HG03354 (cell line): ENCODE measurements at regions not wholly inside any gene's neighbourhood (a gene's known extent, or its start where the extent isn't known, plus 50 kb on each side); places are given as distances from the start of the nearest gene placed in this dataset.
"Not testable (repeated sequence)": the region's sequence is repeated elsewhere in the genome, so short reads cannot be mapped to it uniquely, and the experiment has no call there.

Experiments used
- ATAC-seq: cut with Tn5 transposase; IDR thresholded peaks from one replicate; pipeline ENCODE4 v1.9.1; 2021; ENCODE audit warnings: mild to moderate bottlenecking; ENCODE audit not compliant: unreplicated experiment, poor library complexity, severe bottlenecking

- no peak for ATAC-seq
Observed at GRCh38 chr11:109957601-109958000, 135.6 kb upstream of the ZC3H12C start.

DNA sequence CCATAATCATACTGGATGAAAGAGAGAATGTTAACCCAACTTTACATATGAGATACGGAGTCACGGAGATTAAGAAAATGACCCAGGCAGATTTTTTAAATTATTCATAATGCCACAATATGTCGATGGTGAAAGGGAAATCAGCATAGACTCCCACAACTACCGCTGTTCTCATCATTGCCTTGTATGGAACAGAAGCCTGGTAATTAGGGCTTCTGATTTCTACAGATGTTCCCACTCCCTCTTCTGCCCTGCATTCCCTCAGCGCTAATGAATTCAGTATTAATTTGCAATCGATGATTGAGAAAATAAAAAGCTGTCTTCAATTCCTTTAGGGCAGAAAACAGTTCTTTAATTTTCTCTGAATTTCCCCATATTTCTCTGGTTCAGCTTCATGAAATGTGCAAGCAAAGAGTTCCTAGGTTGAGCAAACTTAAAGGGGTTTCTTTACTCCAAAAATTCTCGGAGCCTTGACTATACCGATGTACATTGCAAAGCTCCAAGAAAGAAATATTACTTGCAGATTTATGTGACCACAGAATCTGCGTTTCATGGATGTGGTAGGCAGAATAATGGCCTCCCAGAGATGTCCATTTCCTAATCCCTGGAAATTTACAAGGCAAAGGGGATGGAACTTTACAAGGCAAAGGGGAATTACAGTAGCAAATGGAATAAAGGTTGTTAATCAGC lies 134.9 kb upstream of the ZC3H12C start:
- ATAC-seq: no peak

DNA sequence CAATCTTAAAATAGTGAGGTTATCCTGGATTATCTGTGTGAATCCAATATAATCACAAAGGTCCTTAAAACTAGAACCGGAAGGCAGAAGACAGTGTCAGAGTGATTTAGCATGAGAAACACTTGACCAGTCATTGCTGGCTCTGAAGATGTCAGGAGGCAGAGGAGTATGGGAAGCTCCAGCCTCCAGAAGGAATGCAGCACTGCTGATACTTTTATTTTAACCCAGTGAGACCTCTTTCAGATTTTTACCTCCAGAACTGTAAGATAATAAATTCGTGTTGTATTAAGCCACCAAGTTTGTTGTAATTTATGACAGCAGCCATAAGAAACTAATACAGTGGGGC lies 134.4 kb upstream of the ZC3H12C start:
- no peak for ATAC-seq

GRCh38 chr11:109960831-109961230 lies 132.4 kb upstream of the ZC3H12C start:
- no peak for ATAC-seq

DNA sequence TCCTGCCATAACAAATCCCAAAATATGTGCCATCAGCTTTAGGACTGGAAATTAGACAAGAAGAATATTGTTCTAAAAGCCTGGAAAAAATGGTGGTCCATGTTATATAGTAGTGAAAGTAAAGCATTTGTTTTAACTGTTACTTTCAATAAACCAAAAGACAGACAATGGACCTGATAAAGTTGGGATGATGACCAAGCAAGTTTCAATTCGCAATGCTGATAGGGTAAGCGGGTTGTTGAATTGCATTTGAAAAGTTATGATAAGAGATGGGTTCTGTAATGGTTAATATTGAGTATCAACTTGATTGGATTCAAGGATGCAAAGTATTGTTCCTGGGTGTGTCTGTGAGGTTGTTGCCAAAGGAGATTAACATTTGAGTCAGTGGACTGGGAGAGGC lies 131.9 kb upstream of the ZC3H12C start:
- no peak for ATAC-seq

DNA sequence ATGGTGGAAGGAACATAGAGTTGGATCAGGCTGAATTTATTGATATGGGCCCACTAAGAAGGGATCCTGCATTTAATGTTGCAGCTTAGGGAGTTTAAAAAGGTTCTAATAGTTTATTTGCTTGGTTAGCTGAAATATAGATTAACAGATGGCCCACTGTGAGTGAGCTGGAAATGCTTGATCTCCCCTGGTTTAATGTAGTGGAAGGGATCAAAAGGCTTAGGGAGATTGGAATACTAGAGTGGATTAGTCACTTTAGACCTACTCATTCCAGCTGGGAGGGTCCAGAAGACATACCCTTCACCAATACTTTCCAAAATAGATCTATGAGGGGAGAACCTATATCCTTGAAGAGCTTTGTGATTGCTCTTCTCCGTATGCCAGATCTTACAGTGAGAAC lies 130.1 kb upstream of the ZC3H12C start:
- ATAC-seq: no peak

GRCh38 chr11:109964487-109964886 lies 128.7 kb upstream of the ZC3H12C start:
- ATAC-seq: no peak

- ATAC-seq: not testable (repeated sequence)
Observed at GRCh38 chr11:109965445-109965844, 127.7 kb upstream of the ZC3H12C start.

- peak; percentile 34 for ATAC-seq
Observed at GRCh38 chr11:109965926-109966325, 127.3 kb upstream of the ZC3H12C start.

GRCh38 chr11:109967136-109967535 lies 126.1 kb upstream of the ZC3H12C start:
- ATAC-seq: not testable (repeated sequence)

DNA sequence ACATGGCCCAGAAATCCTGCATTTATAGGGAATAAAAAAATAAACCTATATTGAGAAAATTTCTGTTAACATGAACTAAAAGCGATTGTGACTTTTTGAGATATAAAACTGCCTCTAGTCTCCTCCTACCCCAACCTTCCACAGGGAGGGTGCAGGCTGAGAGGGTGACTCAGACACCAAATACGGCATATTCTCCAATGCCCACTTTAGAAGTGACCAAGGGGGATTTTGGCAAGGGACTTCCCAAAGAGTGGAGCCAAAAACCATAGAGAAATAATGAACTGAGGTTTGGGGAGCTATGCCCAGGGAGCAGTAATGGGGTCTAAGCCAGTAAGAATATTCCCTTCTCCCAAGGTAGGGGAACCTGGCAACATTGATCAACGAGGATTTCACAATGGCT lies 124.9 kb upstream of the ZC3H12C start:
- ATAC-seq: no peak

DNA sequence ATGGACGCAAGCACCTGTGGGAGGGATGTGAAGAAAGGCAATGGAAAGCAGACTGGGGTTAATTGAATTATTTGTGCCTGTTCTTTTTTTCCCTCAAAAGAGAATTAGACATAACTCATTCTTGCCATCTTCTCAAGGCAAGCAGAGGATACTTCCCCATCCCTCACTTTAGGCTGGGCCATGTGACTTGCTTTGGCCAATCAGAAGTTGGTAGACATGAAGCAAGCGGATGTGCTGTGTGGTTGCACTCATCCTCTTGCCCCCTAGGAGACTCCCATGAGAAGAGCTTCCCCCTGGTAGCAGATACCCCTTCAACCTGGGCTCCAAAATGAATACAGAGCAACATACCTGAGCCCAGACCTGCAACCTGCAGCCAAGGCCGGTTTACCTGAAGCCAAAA lies 124.4 kb upstream of the ZC3H12C start:
- no peak for ATAC-seq

DNA sequence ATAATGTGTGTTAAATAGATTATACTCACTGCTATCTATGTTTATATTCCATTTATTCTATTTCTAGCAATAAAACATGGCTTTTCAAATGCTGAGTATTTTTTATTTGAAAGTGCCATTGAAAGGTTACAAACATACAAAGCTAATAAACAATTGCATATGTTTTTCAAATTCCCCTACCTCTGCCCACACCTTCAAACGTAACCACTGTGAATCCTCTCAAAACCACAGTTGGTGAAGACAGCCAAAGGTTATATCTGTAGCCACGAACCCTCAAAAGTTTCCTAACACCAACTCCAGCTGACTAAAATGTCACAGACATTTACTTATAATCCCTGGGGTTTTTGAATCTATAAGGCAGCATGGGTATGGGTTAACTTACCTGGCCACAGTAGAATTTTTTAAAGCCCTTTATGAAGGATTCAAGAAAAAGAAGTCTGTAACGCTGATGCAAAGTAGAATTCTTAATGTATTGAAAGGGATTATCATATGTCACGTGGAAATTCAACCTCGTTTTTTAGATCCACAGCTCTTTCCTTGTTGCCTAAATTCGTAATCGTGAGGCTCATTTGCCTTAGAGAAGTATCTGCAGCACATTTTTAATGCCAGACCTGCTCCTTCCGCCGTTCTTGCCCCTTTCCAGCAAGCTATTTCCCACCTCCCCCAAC lies 122.5 kb upstream of the ZC3H12C start:
- peak; percentile 64 for ATAC-seq

DNA sequence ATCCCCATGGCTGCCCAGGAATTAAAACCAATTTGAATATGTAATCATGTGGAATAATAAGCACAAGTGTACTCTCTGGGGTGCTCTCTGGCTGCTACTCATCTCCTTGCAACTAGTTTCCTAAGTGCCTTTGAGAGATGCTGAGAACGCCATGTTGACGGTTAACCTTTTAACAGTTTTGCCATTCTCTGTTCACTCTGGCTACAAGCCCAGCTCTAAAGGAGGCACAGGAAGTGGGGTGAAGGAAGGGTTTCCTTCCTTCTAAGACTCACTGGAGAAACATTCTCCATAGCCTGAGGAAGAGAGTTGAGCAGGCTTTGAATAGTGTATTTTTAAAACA lies 122.0 kb upstream of the ZC3H12C start:
- ATAC-seq: no peak

DNA sequence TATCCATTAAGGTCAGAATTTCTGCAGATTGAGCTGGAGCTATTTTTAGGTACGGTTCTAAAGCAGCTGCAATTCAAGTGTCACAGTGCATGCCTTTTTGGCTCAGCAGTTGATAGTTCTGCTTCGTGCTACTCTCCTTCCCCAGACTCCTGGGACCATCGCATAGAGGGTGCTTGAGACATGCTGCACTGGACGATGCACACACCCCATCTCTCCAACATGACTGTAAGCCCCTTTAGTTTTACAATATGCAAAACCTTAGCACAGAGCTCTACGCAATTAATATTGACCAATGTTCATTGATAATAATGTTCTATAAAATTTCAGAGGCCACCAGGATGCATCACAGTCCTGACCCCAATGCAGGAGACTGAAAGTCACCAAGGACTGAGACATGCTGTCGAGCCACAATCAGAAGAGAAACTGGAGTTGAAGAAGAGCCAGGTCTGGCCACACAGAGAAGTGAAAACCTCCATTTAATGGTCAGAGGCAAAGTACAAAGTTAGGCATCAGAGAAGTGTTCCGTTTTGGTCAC lies 120.9 kb upstream of the ZC3H12C start:
- peak; percentile 74 for ATAC-seq

DNA sequence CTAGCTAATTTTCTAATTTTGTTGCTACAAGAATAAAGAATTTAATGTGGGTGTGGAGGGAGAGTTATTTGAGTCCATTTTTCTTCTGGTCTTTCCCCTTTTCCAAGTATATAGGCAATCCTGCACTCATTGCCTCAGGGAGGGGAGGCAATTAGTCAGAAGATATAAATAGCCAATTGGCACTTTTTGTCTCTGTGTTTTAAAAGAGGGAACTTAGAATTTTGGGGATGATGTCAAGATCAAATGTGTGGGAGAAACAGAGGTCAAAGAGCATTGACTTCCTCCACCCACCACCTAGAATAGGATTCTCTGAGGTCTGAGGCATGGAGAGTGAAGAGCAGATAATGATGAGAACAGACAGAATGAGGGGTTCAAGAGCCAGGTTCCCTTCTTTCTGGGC lies 120.3 kb upstream of the ZC3H12C start:
- no peak for ATAC-seq

- ATAC-seq: no peak
Observed at GRCh38 chr11:109973486-109973885, 119.7 kb upstream of the ZC3H12C start.

GRCh38 chr11:109974523-109974922 lies 118.7 kb upstream of the ZC3H12C start:
- no peak for ATAC-seq

- no peak for ATAC-seq
Observed at GRCh38 chr11:109978895-109979294, 114.3 kb upstream of the ZC3H12C start.

- ATAC-seq: no peak
Observed at GRCh38 chr11:109981031-109981636, 112.1 kb upstream of the ZC3H12C start.

GRCh38 chr11:109983358-109983757 lies 109.8 kb upstream of the ZC3H12C start:
- no peak for ATAC-seq
